Renal cortex interstitium (tissue), 11 donors: ENCODE measurements at regions not wholly inside any gene's neighbourhood (a gene's known extent, or its start where the extent isn't known, plus 50 kb on each side); places are given as distances from the start of the nearest gene placed in this dataset.
"Not testable (repeated sequence)": the region's sequence is repeated elsewhere in the genome, so short reads cannot be mapped to it uniquely, and the experiment has no call there.

ENCODE experiments used
- DNase-seq, 11 donors: peaks; one replicate each; pipeline ENCODE4 v3.0.0-alpha.2; 2013; ENCODE audit warnings: low read depth in 9 of 11, low spot score in 4 of 11; ENCODE audit errors: extremely low read depth in 1 of 11

DNA sequence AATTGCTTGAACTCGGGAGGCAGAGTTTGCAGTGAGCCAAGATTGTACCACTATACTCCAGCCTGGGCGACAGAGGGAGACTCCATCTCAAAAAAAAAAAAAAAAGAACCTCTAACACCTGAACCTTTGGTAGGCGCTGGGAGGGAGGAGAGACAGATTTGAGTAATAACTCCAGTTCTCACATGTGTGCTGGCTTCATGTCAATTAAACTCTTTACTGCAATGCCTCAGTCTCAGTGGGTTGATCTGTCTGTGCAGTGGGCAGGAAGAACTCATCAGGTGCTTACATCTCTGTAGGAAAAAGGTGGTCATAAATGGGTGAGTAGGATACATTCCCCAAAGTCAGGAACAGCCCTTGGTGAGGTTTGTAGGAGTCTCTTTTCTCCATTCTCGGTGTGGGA is 85.1 kb upstream of the ABCC4 start:
- no peak for DNase-seq

DNA sequence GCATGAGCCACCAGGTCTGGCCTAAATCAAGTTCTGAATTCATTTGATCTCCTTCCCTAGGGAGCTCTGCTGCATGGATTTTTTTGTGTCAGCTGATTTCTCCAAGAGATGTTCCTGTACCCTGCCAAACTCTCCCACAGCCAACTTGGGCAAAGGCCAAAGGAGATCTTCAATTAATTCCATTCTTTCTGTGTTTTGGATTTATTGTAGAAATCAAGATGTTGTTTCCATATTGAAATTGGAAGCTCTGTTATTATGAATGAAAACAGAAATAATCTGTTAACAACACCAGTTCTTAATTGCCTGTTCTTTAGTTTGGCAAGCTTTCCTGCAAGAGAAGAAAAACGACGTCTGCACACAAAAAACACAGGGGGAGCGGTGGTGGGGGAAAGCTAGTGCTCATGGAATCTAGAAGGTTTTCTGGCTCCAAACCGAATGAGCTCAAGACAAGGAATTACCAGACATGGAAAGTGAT is 86.5 kb upstream of the ABCC4 start:
- DNase-seq, result peak in 6 of 11 donors; percentile 19 to 48 (median 40)

DNA sequence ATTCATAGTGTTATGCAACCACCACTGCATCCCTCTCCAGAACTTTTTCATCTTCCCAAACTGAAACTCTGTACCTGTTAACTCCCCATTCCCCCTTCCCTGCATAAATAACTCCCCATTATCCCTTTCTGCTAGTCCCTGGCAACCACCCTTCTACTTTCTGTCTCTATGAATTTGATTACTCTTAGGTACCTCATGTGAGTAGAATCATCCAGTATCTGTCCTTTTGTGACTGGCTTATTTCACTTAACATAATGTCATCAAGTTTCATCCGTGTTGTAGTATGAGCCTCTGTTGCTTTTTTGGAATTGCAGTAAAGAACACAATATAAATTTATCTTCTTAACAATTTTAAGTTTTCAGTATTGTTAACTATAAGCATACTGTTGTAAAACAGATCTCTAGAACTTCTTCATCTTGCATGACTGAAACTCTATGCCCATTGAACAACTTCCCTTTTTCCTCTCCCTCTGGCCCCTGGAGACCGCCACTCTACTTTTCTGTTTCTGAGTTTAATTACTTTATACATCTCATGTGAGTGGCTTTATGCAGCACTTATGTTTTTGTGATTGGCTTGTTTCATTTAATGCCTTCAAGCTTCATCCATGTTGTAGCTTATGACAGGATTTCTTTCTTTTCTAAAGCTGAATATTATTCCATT is 87.3 kb upstream of the ABCC4 start:
- DNase-seq, result no peak

DNA sequence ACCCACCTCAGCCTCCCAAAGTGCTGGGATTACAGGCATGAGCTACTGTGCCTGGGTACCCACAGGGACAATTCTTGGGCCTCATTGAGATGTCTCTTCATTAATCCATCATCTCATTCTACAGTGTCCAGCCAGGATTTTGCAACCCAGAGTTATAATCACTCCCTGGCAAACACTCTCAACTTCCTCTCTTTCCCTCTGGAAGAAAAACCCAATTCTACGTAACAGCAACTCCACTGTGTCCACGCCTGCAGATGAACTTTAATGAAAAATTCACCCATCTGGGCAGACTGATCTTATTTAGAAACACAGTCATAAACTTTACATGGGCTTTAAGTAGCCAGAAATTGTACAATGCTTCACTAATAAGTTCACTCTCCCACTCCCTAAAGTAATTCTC is 90.1 kb upstream of the ABCC4 start:
- DNase-seq, result no peak

DNA sequence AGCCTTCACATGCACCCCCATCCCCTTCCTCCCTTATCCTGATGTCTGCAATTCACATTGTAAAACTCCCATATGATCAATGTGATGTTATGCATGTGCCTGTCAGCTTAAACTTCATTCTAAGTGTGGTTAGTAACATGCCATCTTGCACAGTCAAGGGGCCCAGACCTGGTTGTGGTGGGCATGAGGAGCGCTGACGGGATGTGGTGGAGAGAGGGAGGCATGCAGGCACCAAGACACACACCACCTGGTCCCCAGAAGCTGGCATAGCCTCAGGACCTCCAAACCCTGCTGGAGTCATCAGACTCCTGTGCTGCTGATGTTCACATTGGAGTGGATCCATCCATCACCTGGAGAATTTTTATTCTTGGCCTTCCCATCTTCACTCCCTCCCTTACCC is 90.5 kb upstream of the ABCC4 start:
- no peak for DNase-seq

DNA sequence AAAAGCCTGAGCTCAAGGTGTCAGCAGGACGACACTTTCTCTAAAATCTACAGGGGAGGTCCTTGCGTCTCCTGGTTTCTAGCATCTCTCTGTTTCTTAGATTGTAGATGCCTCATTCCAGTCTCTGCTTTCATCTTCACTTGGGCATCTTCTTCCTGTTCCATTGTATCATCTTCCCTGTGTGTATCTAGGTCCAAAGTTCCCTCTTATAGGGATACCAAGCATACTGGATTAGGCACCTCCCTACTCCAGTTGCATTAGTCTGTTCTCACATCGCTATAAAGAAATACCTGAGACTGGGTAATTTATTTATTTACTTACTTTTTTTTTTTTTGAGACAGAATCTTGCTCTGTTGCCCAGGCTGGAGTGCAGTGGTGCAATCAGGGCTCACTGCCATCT is 91.3 kb upstream of the ABCC4 start:
- DNase-seq, result no peak

DNA sequence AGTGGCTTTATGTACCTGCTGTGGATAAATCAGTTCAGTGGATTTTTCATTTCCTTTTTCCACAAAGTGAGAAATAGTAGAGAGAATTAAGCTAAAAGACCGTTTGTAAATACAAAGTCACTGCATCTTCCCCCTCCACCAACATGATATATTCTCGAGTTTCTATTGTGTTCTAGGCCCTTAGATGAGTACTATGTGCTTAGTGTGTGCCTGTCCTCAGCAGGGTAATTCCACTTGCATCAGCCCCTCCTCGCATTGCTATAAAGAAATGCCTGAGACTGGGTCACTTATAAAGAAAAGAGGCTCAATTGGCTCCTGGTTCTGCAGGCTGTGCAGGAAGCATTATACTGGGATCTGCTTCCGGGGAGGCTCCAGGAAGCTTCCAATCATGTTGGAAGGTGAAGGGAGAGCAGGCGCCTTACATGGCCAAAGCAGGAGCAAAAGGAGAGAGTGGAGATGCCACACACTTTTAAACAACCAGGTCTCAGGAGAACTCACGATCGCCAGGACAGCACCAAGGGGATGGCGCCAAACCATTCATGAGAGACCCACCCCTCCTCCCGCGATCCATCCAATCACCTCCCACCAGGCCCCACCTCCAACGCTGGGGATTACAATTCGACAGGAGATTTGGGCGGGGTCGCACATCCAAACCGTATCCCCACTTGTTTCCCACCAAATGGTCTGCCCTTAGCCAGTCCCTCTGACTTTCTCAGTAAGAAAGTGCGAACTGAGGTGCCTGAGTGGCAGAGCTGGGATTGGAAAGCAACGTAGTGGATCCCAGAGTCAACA is 102.3 kb upstream of the ABCC4 start:
- no peak for DNase-seq

DNA sequence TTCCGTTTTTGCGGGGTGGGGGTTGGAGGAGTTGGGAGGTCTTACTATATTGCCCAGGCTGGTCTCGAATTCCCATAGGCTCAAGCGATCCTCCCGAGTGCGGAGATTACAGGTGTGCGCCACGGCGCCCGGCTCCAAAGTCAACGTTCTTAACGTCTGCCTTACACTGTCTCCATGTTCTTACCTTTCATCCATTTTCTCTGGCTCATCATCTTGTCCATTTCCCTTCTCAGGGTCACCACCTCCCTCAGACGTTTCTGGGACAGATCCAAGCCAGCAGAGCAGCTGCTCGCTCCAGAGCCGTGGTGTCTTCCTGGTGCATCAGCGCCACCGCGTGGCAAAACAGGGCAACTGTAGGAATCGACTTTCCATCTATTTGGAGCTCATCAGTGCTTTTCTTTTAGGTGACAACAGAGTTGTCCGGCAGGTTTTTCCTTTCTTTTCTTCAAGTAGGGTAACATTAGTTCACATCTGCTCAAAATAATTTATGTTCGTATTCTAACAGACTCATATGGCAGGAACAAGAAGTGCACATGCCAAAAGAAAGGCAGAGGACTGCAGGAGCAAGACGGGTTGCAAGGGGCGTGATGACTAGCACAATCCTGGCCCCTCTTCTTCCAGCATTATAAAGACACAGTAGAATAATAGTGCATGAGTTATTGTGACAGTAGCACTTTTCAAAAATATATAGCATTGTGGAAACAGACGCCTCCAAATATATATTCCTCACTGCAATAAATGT is 103.1 kb upstream of the ABCC4 start:
- peak in 10 of 11 donors; percentile 62 to 81 (median 72) for DNase-seq

DNA sequence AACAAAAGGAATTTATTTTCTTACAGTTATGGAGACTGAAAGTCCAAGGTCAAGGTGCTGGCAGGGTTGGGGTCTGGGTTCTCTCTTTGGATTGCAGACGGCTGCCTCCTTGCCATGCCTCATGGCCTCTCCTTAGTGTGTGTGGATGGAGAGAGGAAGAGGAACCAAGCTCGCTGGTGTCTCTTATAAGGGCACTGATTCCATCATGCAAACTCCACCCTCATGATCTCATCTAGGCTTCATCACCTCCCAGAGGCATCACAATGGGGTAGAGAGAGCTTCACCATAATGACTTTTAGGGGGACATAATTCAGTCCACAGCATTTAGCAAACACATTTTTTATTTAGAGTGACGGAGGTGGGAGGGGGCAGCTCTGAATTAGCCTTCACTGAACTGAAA is 104.9 kb upstream of the ABCC4 start:
- DNase-seq, result no peak

DNA sequence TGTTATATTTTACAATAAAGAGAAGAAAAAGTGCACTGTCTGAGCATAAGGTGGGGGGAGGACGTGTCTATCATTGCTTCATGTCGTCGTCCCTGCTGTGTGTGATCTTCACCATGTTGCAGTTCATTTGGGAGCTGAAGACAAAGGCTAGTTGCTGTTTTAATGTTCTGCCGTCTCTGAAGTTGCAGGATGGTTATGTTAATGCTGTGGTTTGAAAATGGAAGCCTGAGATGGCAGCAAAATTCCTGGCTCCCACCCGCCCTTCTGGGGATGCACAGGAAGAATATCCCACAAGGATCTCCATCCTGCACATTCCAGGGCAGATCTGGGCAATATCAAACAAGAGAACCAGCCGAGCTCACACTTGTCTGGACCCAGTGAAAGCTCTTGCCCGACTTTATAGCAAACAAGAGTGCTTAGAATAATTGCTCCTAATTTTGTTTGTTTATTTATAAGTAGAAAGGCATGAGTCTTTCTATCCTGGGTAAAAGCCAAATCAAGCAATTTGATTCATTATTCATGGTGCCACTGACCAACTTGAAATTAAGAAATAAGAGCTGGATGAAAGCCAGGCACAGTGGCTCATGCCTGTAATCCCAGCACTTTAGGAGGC is 110.3 kb upstream of the ABCC4 start:
- DNase-seq, result no peak

DNA sequence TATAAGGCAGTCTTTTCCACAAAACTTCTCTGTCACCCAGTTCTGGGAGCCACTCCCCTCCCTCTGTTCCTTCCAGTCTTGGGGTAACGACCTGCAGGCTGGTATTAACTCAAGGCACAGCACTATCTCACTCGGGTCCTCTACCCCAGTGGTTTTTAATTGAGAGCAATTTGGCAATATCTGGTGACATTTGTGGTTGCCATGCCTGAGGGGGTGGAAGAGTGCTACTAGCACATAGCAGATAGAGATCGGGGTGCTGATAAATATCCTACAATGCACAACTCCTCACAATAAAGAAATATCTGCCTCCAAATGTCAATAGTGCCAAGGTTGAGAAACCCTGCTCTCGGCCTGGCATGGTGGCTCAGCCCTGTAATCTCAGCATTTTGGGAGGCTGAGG is 117.7 kb upstream of the ABCC4 start:
- DNase-seq, result no peak

DNA sequence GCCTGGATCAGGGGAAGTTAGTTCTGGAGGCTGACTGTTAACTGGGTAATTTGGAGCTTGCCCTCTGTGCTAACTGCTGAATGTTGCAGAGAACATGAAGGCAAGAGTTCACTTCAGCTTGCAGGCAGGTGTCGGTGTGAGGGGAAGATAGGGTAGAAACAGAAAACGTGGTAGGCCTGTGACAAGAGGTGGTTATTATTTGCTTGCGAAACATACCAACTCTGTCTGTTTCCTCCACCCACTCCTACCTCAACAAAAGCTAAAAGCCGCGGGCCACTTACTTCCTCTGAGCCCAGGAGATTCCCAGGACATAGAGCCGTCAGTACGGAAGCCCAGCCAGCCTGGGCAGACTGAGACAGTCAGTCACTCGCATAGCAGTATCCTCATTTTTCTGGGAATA is 119.2 kb upstream of the ABCC4 start:
- DNase-seq, result no peak

DNA sequence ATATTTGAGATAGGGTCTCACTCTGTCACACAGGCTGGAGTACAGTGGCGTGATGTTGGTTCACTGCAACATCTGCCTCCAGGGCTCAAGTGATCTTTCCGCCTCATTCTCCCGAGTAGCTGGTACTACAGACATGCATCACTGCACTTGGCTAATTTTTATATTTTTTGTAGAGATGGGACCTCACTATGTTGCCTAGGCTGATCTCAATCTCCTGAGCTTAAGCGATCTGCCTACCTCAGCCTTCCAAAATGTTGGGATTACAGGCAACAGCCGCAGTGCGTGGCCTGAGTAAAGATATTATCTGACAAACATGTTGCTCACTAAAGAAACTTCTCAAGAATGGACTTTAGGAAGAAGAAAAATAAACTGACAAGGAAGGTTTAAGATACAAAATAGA is 125.4 kb upstream of the ABCC4 start:
- DNase-seq, result no peak

DNA sequence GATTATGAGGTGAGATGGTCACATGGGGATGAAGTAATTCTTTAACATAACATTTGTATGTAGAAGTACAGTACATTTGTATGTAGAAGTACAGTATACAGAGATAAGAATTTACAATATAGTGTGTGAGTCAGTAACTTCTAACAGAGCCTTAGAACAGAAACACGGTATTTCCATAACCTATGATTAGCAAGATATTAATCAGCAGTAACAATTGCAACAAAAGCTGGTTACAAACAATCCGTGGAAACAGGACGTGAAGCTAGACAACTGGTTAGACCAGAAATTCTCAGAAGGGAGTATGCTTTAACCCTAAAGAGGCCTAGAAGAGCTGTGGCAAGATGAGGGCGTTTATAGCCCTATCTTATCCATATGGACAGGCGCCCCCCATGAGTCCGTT is 122.0 kb upstream of the CLDN10 start:
- not testable (repeated sequence) for DNase-seq

DNA sequence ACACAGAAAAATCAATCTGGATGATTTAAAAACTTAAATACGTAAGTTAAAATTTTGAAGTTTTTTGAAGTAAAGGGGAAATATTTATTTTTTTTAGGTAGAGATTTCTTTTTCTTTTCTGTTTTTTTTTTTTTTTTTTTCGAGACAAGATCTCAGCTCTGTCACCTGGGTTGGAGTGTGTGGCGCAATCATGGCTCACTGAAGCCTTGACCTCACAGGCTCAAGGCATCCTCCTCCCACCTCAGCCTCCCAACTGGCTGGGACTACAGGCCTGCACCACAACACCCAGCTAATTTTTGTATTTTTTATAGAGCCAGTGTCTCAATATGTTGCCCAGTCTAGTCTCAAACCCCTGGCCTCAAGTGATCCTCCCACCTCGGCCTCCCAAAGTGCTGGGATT is 120.4 kb upstream of the CLDN10 start:
- no peak for DNase-seq

DNA sequence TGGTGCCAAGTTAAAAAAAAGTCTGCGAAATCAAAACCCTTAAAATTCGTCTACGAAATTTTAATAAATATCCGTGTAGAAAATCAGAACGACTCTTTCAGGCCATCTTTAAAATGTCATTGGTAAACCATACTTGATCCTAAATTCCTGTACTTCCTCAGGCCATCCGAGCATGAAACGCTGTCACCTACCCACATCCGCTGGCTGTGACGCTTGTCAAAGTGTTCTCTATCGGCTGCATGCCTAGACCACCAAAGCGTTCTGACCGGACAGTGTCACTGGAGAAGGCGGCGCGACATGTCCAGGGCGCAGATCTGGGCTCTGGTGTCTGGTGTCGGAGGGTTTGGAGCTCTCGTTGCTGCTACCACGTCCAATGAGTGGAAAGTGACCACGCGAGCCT is 119.0 kb upstream of the CLDN10 start:
- DNase-seq, result no peak

DNA sequence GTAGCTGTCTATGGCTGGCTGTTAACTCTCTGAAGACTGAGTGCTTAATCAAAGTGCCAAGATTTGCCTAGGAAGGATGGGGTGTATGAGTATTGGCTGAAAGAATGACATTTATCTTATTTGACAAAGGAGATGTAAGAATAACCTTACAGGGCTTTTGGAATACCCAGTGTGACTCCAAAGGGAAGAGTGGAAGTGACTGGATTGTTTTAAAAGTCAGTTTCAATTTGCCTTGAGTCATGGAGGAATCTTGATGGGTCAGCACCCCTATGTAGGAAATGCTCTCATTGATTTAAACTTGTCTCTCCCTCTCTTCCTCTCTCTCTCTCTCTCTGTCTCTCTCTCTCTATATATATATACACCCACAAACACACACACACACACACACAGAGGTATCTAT is 118.4 kb upstream of the CLDN10 start:
- no peak for DNase-seq

DNA sequence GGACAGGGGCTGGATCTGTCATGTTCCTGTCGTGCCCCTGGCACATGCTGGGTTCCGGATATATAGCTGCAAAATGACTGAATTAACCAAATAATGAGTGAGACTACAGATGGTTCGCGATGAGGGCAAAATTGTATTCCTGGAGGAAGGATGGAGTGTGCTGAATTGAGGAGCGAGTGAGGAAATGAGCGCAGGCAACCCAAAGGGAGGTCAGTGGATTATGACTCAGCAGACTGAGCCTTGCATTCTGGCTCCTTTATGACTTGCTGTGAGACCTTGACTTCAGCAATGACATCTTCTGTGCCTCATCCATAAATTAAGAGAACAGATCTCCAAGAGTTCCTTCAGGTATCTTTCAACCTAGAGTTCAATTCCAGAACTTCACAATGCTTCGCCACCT is 115.0 kb upstream of the CLDN10 start:
- no peak for DNase-seq

DNA sequence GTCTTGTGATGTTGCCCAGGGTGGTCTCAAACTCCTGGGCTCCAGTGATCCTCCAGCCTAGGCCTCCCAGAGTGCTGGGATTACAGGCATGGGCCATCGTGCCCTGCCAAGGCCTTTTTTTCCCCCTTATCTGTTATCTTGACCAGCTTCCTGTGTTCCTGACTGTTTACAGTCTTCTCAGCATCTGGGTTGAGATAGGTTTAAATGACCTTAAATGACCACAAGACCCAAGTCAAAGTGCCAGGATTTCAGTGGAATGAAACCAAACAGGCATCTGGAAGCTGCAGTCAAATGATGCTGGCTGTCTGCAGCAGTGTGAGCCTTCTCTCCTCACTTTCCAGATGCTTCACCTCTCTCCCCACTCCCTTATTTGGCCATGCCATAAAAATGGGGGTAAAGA is 114.2 kb upstream of the CLDN10 start:
- DNase-seq, result no peak
